Spleen (tissue), 11 donors: ENCODE measurements at regions not wholly inside any gene's neighbourhood (a gene's known extent, or its start where the extent isn't known, plus 50 kb on each side); places are given as distances from the start of the nearest gene placed in this dataset.

Source experiments
- DNase-seq: peaks from one replicate; pipeline ENCODE4 v3.0.0-alpha.2; 2020
- H3K27ac ChIP-seq, 8 donors: fragments of 200-600 bp; sonication (generic) in 7 of 8; 1 replicate in 4 of 8; 2 replicates in 4 of 8; pipeline versions ENCODE4 v1.5.0 to v1.8.0; 2016 to 2021; ENCODE audit warnings: inconsistent platforms in 4 of 8, mild to moderate bottlenecking in 4 of 8, moderate library complexity in 1 of 8
- H3K27me3 ChIP-seq, 7 donors: fragments of 200-600 bp; sonication (generic) in 6 of 7; replicated peaks in 1 of 7; 1 replicate in 4 of 7; 2 replicates in 3 of 7; pipeline versions ENCODE4 v1.5.0 to v1.8.0; 2016 to 2021; ENCODE audit warnings: inconsistent platforms in 3 of 7, mild to moderate bottlenecking in 1 of 7
- H3K36me3 ChIP-seq, 6 donors: fragments of 200-600 bp; sonication (generic) in 5 of 6; 1 replicate in 4 of 6; 2 replicates in 2 of 6; pipeline versions ENCODE4 v1.5.0 to v1.8.0; 2016 to 2021; ENCODE audit warnings: inconsistent platforms in 2 of 6
- H3K4me1 ChIP-seq, 6 donors: fragments of 200-600 bp; sonication (generic) in 5 of 6; 1 replicate in 3 of 6; 2 replicates in 3 of 6; pipeline versions ENCODE4 v1.5.0 to v1.8.0; 2016 to 2021; ENCODE audit warnings: inconsistent platforms in 3 of 6
- H3K4me3 ChIP-seq, 8 donors: fragments of 200-600 bp; sonication (generic) in 7 of 8; 1 replicate in 4 of 8; 2 replicates in 4 of 8; pipeline versions ENCODE4 v1.5.0 to v1.8.0; 2016 to 2021; ENCODE audit warnings: inconsistent platforms in 4 of 8, mild to moderate bottlenecking in 4 of 8, moderate library complexity in 2 of 8
- H3K9me3 ChIP-seq, 8 donors: fragments of 200-600 bp; sonication (generic) in 7 of 8; 1 replicate in 4 of 8; 2 replicates in 4 of 8; pipeline versions ENCODE4 v1.5.0 to v1.8.0; 2016 to 2021; ENCODE audit warnings: inconsistent platforms in 4 of 8
- POLR2A ChIP-seq, 3 donors: fragments of 450-650 bp; IDR thresholded peaks; one replicate each; pipeline ENCODE4 v1.5.1; 2017; ENCODE audit warnings: antibody characterized with exemption in 3 of 3, mild to moderate bottlenecking in 1 of 3
- POLR2AphosphoS5 ChIP-seq, 3 donors: sonication (generic); formaldehyde crosslinking; IDR thresholded peaks; one replicate each; pipeline ENCODE4 v1.5.1; 2017; ENCODE audit warnings: antibody characterized with exemption in 3 of 3
- WGBS, 5 donors: extraction: QIAGEN DNeasy Blood & Tissue Kit in 3 of 5; methylation state at CpG; one replicate each; pipeline versions ENCODE4 v1.1.5 to v1.1.7; 2013 to 2018; 5-methylcytosine and 5-hydroxymethylcytosine counted together
- intact Hi-C: fragments of 100-400 bp; cut with DNase I; formaldehyde crosslinking; loops from one replicate; pipeline ENCODE4 v1.15.0; 2023; ENCODE audit warnings: low total_unique reads
- TF ChIP-seq, protein P1 (sequence below), 11 experiments: fragments of 200-600 bp in 7 of 11; fragments of 450-650 bp in 4 of 11; sonication (generic) in 4 of 11; IDR thresholded peaks in 8 of 11; conservative IDR thresholded peaks in 3 of 11; 1 replicate in 7 of 11; 2 replicates in 4 of 11; pipeline versions ENCODE4 v1.4.0 to v1.8.0; 2016 to 2021; ENCODE audit warnings: antibody characterized with exemption in 11 of 11, inconsistent platforms in 4 of 11, mild to moderate bottlenecking in 1 of 11
- donor health status: healthy with polysubstance abuse.
- donor health status: DM: no; HTN: no; CAD: no; lungs with moderate emphysema.
- donor health status: DM: no; HTN: no; CAD: no.
- donor health status: Bipolar disorder and iron deficiency.
- donor health status: healthy.
- donor health status: DM: no; HTN: no; CAD: no.
- donor health status: DM: yes; HTN: yes; CAD: no.

DNA sequence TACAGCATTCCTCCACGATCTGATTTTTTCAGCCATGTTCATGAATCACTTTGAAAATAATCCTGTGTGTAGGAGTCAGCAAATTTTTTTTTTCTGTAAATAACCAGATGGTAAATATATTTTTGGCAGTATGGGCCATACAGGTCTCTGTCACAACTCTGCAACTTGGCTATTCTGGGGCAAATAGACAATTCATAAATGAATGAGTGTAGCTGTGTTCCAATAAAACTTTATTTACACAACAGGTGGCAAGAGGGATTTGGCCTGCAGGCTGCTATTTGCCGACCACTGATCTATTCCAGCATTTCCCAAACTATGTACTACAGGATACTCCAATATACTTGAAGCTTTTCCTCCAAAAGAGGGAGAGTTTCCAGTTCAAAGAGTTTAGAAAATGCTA, 78.7 kb upstream of the SVIL start:
- Histone ChIP-seq H3K4me1 (no peaks in the 10 kb centered on the region), H3K9me3 (peaks cover 0 to 5% (median under 1%) of the 10 kb centered on the region in 8 donors), H3K4me3 (no peak overlapping the region), H3K36me3 (no peaks in the 10 kb centered on the region), H3K27ac (no peak overlapping the region), H3K27me3 (no peaks in the 10 kb centered on the region)
- intact Hi-C loops, result no loop called here
- no peak for TF ChIP-seq POLR2A (IDR thresholded peaks at IDR 0.05)
- TF ChIP-seq, protein P1, sequence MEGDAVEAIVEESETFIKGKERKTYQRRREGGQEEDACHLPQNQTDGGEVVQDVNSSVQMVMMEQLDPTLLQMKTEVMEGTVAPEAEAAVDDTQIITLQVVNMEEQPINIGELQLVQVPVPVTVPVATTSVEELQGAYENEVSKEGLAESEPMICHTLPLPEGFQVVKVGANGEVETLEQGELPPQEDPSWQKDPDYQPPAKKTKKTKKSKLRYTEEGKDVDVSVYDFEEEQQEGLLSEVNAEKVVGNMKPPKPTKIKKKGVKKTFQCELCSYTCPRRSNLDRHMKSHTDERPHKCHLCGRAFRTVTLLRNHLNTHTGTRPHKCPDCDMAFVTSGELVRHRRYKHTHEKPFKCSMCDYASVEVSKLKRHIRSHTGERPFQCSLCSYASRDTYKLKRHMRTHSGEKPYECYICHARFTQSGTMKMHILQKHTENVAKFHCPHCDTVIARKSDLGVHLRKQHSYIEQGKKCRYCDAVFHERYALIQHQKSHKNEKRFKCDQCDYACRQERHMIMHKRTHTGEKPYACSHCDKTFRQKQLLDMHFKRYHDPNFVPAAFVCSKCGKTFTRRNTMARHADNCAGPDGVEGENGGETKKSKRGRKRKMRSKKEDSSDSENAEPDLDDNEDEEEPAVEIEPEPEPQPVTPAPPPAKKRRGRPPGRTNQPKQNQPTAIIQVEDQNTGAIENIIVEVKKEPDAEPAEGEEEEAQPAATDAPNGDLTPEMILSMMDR (IDR thresholded peaks at IDR 0.05 in 8 of 11, conservative IDR thresholded peaks at IDR 0.05 in 3 of 11), result no peak
- no peak for TF ChIP-seq POLR2AphosphoS5 (IDR thresholded peaks at IDR 0.05)
- no peak for DNase-seq
- WGBS, 5 donors, result 78 to 97% (median 89%) methylated on average over 2 of the region's 2 CpGs

DNA sequence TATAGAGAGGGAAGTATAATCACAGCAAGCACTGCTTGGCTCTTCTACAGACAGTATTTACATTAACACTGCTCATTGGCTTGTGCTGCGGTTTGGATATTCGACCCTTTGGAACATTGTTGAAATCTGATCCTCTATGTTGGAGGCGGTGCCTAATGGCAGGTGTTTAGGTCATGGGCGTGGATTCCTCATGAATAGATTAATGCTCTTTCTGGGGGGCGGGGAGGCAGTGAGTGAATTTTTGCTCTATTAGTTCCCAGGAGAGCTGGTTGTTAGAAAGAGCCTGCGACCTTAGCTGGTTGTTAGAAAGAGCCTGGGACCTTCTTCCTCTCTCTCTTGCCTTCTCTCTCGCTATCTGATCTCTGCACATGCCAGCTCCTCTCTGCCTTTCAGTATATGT, 77.3 kb upstream of the SVIL start:
- H3K4me1 ChIP-seq, result no peaks in the 10 kb centered on the region
- 77 to 90% (median 87%) methylated on average over 7 of the region's 7 CpGs for WGBS, 5 donors

DNA sequence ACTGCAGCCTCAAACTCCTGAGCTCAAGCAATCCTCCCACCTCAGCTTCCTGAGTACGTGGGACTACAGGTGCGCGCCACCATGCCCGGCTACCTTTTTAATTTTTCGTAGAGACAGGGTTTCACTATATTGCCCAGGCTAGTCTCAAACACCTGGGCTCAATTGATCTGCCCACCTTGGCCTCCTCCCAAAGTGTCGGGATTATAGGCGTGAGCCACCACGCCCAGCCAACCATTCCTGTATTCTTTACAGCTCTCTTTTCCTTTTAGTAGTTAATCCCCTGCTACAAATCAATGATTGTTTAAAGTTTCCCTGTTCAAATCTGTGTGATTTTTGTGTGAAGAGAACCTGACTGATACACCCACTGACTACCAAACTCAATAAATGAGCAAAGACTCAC, 75.4 kb upstream of the SVIL start:
- whole genome bisulfite sequencing, 5 donors, result 82 to 98% (median 84%) methylated on average over 8 of the region's 8 CpGs
- no peak for TF ChIP-seq POLR2AphosphoS5 (IDR thresholded peaks at IDR 0.05)
- TF ChIP-seq, protein P1 (IDR thresholded peaks at IDR 0.05 in 8 of 11, conservative IDR thresholded peaks at IDR 0.05 in 3 of 11), result no peak
- no peak for TF ChIP-seq POLR2A (IDR thresholded peaks at IDR 0.05)
- no peak for DNase-seq
- Histone ChIP-seq H3K27ac (no peak overlapping the region), H3K27me3 (no peaks in the 10 kb centered on the region), H3K4me1 (no peaks in the 10 kb centered on the region), H3K4me3 (no peak overlapping the region), H3K36me3 (no peaks in the 10 kb centered on the region), H3K9me3 (peaks cover 0 to 5% (median 0%) of the 10 kb centered on the region in 8 donors)
- intact Hi-C loops, result no loop called here

More for the DNA sequence above, 77.3 kb upstream of the SVIL start:
- Histone ChIP-seq H3K27ac (no peak overlapping the region), H3K27me3 (no peaks in the 10 kb centered on the region), H3K9me3 (no peaks in the 10 kb centered on the region), H3K36me3 (no peaks in the 10 kb centered on the region), H3K4me3 (no peak overlapping the region)
- intact Hi-C loops, result no loop called here
- no peak for TF ChIP-seq POLR2A (IDR thresholded peaks at IDR 0.05)
- TF ChIP-seq, protein P1 (IDR thresholded peaks at IDR 0.05 in 8 of 11, conservative IDR thresholded peaks at IDR 0.05 in 3 of 11), result no peak
- no peak for TF ChIP-seq POLR2AphosphoS5 (IDR thresholded peaks at IDR 0.05)
- no peak for DNase-seq

DNA sequence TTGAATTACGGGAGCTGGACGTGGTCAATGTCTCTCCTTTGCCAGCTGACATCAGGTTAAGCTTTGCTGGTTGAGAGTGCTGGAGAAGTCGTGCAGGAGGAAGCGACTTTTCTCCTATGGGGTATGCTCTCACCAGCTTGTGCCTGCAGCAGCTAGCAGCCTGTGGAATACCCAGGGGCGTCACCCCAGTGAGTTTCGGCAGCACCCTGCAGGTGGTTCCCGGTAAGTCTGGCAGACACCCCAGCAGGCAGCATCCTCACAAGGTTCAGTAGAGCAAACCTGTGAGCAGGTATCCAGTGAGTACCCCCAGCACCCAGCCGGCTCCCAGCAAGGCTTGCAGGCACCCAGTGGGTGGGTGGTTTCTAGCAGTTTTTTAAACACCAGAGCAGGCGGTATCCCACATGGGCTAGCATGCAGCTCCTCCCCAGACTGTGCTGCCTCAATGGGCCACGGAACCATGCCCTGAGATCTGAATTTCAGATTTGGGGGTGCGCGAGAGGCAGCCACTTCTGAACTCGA, 74.8 kb upstream of the SVIL start:
- H3K9me3 ChIP-seq, result peaks cover 0 to 5% (median 0%) of the 10 kb centered on the region in 8 donors
- H3K4me1 ChIP-seq, result no peaks in the 10 kb centered on the region
- DNase-seq, result no peak
- H3K36me3 ChIP-seq, result no peaks in the 10 kb centered on the region
- TF ChIP-seq POLR2A (IDR thresholded peaks at IDR 0.05) (no peak), POLR2AphosphoS5 (IDR thresholded peaks at IDR 0.05) (no peak)
- TF ChIP-seq, protein P1 (IDR thresholded peaks at IDR 0.05 in 8 of 11, conservative IDR thresholded peaks at IDR 0.05 in 3 of 11), result no peak
- WGBS, 5 donors, result 89 to 97% (median 92%) methylated on average over 8 to 13 of the region's 13 CpGs
- H3K27me3 ChIP-seq, result no peaks in the 10 kb centered on the region
- no peak overlapping the region for H3K27ac ChIP-seq
- intact Hi-C loops, result no loop called here
- H3K4me3 ChIP-seq, result no peak overlapping the region
